K562 (cell line): ENCODE measurements at regions not wholly inside any gene's neighbourhood (a gene's known extent, or its start where the extent isn't known, plus 50 kb on each side); places are given as distances from the start of the nearest gene placed in this dataset.

Experiments used
- ATAC-seq: fragments of 200-7000 bp; cut with Tn5 transposase; 3 replicates; pipeline ENCODE4 v1.9.1; 2020; ENCODE audit warnings: moderate library complexity
- BruUV-seq: library from RNA; stranded (reverse); fragments of 400-500 nt; replicated peaks from 2 replicates; lab custom pipeline; 2021; lab: Mats Ljungman, UMichigan
- CTCF ChIA-PET: fragments of 300-600 bp; formaldehyde crosslinking; extraction: SDS; loops from one replicate; lab custom pipeline; 2021; ENCODE audit warnings: low intra/inter-chr PET ratio; lab: Yijun Ruan, JAX
- POLR2A ChIA-PET: fragments of 300-600, 350-650 bp; sonication (Branson Sonifier 250); formaldehyde crosslinking; extraction: SDS; loops from one replicate; lab custom pipeline; 2021; ENCODE audit warnings: antibody characterized with exemption, inconsistent platforms; lab: Yijun Ruan, JAX
- DNase-seq, 4 experiments: peaks; one replicate each; pipeline versions ENCODE4 v3.0.0 to v3.0.0-alpha.2; 2011 to 2018; ENCODE audit warnings: low spot score in 3 of 4, mixed read lengths in 3 of 4; ENCODE audit errors: extremely low read depth in 1 of 4
- FAIRE-seq: peaks from 2 replicates; lab custom pipeline; 2011; peaks lifted over from hg19 to GRCh38; lab: Jason Lieb, UNC
- H2AFZ ChIP-seq: 2 replicates; pipeline ENCODE4 v1.6.0; 2011; ENCODE audit warnings: low read depth, low read length, control low read depth, inconsistent platforms
- H3K27ac ChIP-seq: fragments of 200-600 bp; 3 replicates; pipeline ENCODE4 v1.8.0; 2011; ENCODE audit warnings: low read depth, mild to moderate bottlenecking, control low read depth, inconsistent platforms, low read length, moderate library complexity, mixed read lengths; ENCODE audit errors: extremely low read depth
- H3K27me3 ChIP-seq, 2 experiments: fragments of 300-600 bp in 1 of 2; 2 replicates in 1 of 2; 3 replicates in 1 of 2; pipeline versions ENCODE4 v1.6.0 to v1.8.0; 2011; ENCODE audit warnings: inconsistent platforms in 2 of 2, low read length in 2 of 2, mild to moderate bottlenecking in 1 of 2, mixed read lengths in 1 of 2, moderate library complexity in 1 of 2; ENCODE audit not compliant: control insufficient read depth in 2 of 2, insufficient read depth in 2 of 2
- H3K36me3 ChIP-seq: fragments of 300-600 bp; 3 replicates; pipeline ENCODE4 v1.8.0; 2011; ENCODE audit warnings: mild to moderate bottlenecking, low read length, inconsistent platforms; ENCODE audit not compliant: control insufficient read depth, insufficient read depth
- H3K4me1 ChIP-seq, 2 experiments: fragments of 200-600 bp in 1 of 2; replicated peaks in 1 of 2; 2 replicates in 1 of 2; 3 replicates in 1 of 2; pipeline versions ENCODE4 v1.5.1 to v1.8.0; 2011; ENCODE audit warnings: inconsistent platforms in 2 of 2, low read length in 2 of 2, mild to moderate bottlenecking in 1 of 2, mixed read lengths in 1 of 2, moderate library complexity in 1 of 2; ENCODE audit not compliant: control insufficient read depth in 2 of 2, insufficient read depth in 2 of 2
- H3K4me2 ChIP-seq: 2 replicates; pipeline ENCODE4 v1.6.1; 2011; ENCODE audit warnings: low read length, control low read depth, inconsistent platforms, mixed read lengths; ENCODE audit not compliant: insufficient read depth
- H3K4me3 ChIP-seq: fragments of 200-600 bp; sonication (generic), shearing (Covaris generic); 2 replicates; pipeline ENCODE4 v1.5.1; 2016; ENCODE audit warnings: control low read depth, inconsistent platforms
- H3K79me2 ChIP-seq: fragments of 200-600 bp; 3 replicates; pipeline ENCODE4 v1.8.0; 2011; ENCODE audit warnings: low read length, inconsistent platforms; ENCODE audit not compliant: control insufficient read depth, insufficient read depth
- H3K9ac ChIP-seq, 2 experiments: 2 replicates each; pipeline versions ENCODE4 v1.6.0 to v1.6.1; 2011; ENCODE audit warnings: low read depth in 2 of 2, low read length in 2 of 2, control low read depth in 1 of 2, inconsistent platforms in 1 of 2, mild to moderate bottlenecking in 1 of 2, mixed read lengths in 1 of 2; ENCODE audit not compliant: insufficient read depth in 1 of 2
- H3K9me1 ChIP-seq: one replicate; pipeline ENCODE4 v1.6.0; 2011; ENCODE audit warnings: inconsistent platforms, mild to moderate bottlenecking, low read length, moderate library complexity; ENCODE audit not compliant: control insufficient read depth, insufficient read depth
- H3K9me3 ChIP-seq: replicated peaks from 2 replicates; pipeline ENCODE4 v1.5.1; 2011; ENCODE audit warnings: low read depth, low read length, inconsistent platforms; ENCODE audit not compliant: control insufficient read depth, insufficient read depth
- H4K20me1 ChIP-seq: replicated peaks from 2 replicates; pipeline ENCODE4 v1.6.1; 2011; ENCODE audit warnings: low read length, inconsistent platforms, mixed read lengths; ENCODE audit not compliant: control insufficient read depth, insufficient read depth
- EP400 ChIP-seq: fragments of 450-650 bp; IDR thresholded peaks from 2 replicates; pipeline ENCODE4 v1.6.1; 2017; ENCODE audit warnings: antibody characterized with exemption, mild to moderate bottlenecking, moderate library complexity
- FOXP1 ChIP-seq: sonication (generic); formaldehyde crosslinking; IDR thresholded peaks from 2 replicates; pipeline ENCODE4 v1.8.0; 2022; ENCODE audit warnings: mild to moderate bottlenecking, missing genetic modification reagents
- FOXP4 ChIP-seq: sonication (generic); formaldehyde crosslinking; IDR thresholded peaks from 2 replicates; pipeline ENCODE4 v1.8.0; 2022; ENCODE audit warnings: mild to moderate bottlenecking, missing genetic modification reagents, borderline replicate concordance
- HNRNPLL ChIP-seq: fragments of 200-400 bp; formaldehyde crosslinking; IDR thresholded peaks from 2 replicates; pipeline ENCODE4 v1.6.1; 2017; ENCODE audit warnings: low read length, low read depth, mild to moderate bottlenecking; ENCODE audit not compliant: poor library complexity, severe bottlenecking
- NCOA1 ChIP-seq: fragments of 450-650 bp; IDR thresholded peaks from 2 replicates; pipeline ENCODE4 v1.6.1; 2016; ENCODE audit warnings: low read depth
- SIN3B ChIP-seq: fragments of 450-650 bp; IDR thresholded peaks from 2 replicates; pipeline ENCODE4 v1.6.1; 2017; ENCODE audit warnings: low read depth, mild to moderate bottlenecking, moderate library complexity
- ZNF217 ChIP-seq: sonication (generic); formaldehyde crosslinking; IDR thresholded peaks from 2 replicates; pipeline ENCODE4 v1.8.0; 2022; ENCODE audit warnings: mild to moderate bottlenecking, missing genetic modification reagents
- ZNF24 ChIP-seq: fragments of 450-650 bp; IDR thresholded peaks from 2 replicates; pipeline ENCODE4 v1.6.1; 2016
- ZNF311 ChIP-seq: fragments of 250-450 bp; sonication (Bioruptor Pico); IDR thresholded peaks from 2 replicates; pipeline ENCODE4 v1.4.0; 2020; ENCODE audit warnings: mild to moderate bottlenecking, moderate library complexity
- ZNF436 ChIP-seq: fragments of 250-450, 450-650 bp; sonication (Bioruptor Pico); formaldehyde crosslinking; IDR thresholded peaks from 2 replicates; pipeline ENCODE4 v1.7.0; 2020; ENCODE audit warnings: mild to moderate bottlenecking
- ZNF830 ChIP-seq: fragments of 250-450 bp; sonication (Bioruptor Pico); IDR thresholded peaks from 2 replicates; pipeline ENCODE4 v1.5.0; 2021; ENCODE audit warnings: mild to moderate bottlenecking
- WGBS: fragments of 100-300 bp; shearing (Covaris generic); methylation state at CpG from one replicate; pipeline ENCODE4 v1.1.6; 2016; ENCODE audit warnings: low coverage, mixed read lengths; ENCODE audit not compliant: insufficient coverage; ENCODE audit errors: missing lambda C conversion rate; 5-methylcytosine and 5-hydroxymethylcytosine counted together
- in situ Hi-C: fragments of 300-500 bp; cut with MboI; formaldehyde crosslinking; loops from 4 replicates; pipeline ENCODE4 v1.15.0; 2018; ENCODE audit warnings: inconsistent platforms, mixed read lengths
- intact Hi-C: fragments of 100-400 bp; cut with micrococcal nuclease; formaldehyde crosslinking; loops from 2 replicates; pipeline ENCODE4 v1.14.2; 2022
- TF ChIP-seq, protein P1 (sequence below): fragments of 450-650 bp; IDR thresholded peaks from 2 replicates; pipeline ENCODE4 v1.6.1; 2017; ENCODE audit warnings: mild to moderate bottlenecking, moderate library complexity

- Histone ChIP-seq H3K27me3 (peaks cover 0 to 16% of the 10 kb centered on the region in 2 experiments; a peak in 1 of 5 replicates), H3K4me2 (no peak overlapping the region), H3K4me3 (no peak overlapping the region), H3K9me3 (no peaks in the 10 kb centered on the region), H3K79me2 (no peaks in the 10 kb centered on the region), H3K36me3 (no peaks in the 10 kb centered on the region), H3K4me1 (no peaks in the 10 kb centered on the region)
- ATAC-seq (no peak), DNase-seq (no peak), FAIRE-seq (no peak)
- POLR2A ChIA-PET = interaction anchor here (0.7 kb wide), 1 partner anchor 105 kb away, joined by 4 read pairs; no protein-coding TSS in a partner anchor
- WGBS = under 1% methylated on average over 10 of the region's 19 CpGs
- no TSS peak for BruUV-seq
- CTCF ChIA-PET = no interaction called here
- TF ChIP-seq ZNF436 (CRISPR knock-in tag) (no peak), ZNF311 (no peak), NCOA1 (no peak), ZNF830 (CRISPR knock-in tag) (no peak), ZNF217 (no peak), SIN3B (no peak), FOXP4 (no peak), FOXP1 (CRISPR knock-in tag) (no peak), ZNF24 (no peak), HNRNPLL (no peak), EP400 (no peak)
- TF ChIP-seq, protein P1, sequence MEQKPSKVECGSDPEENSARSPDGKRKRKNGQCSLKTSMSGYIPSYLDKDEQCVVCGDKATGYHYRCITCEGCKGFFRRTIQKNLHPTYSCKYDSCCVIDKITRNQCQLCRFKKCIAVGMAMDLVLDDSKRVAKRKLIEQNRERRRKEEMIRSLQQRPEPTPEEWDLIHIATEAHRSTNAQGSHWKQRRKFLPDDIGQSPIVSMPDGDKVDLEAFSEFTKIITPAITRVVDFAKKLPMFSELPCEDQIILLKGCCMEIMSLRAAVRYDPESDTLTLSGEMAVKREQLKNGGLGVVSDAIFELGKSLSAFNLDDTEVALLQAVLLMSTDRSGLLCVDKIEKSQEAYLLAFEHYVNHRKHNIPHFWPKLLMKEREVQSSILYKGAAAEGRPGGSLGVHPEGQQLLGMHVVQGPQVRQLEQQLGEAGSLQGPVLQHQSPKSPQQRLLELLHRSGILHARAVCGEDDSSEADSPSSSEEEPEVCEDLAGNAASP = no peak
- TF ChIP-seq, all 486 proteins: peak for 0
- intact Hi-C loops = no loop called here
- H3K27ac ChIP-seq = no peak overlapping the region
- H3K9me1 ChIP-seq = no peaks in the 10 kb centered on the region
- in situ Hi-C loops = no loop called here
- no peak overlapping the region for H2AFZ ChIP-seq
- H4K20me1 ChIP-seq = no peaks in the 10 kb centered on the region
- no peak overlapping the region for H3K9ac ChIP-seq
These were observed 61.8 kb upstream of the PRR20G start for GRCh38 chr3:127349501-127350171.
